ENCODE measurements at regions not wholly inside any gene's neighbourhood (a gene's known extent, or its start where the extent isn't known, plus 50 kb on each side); places are given as distances from the start of the nearest gene placed in this dataset.

DNA sequence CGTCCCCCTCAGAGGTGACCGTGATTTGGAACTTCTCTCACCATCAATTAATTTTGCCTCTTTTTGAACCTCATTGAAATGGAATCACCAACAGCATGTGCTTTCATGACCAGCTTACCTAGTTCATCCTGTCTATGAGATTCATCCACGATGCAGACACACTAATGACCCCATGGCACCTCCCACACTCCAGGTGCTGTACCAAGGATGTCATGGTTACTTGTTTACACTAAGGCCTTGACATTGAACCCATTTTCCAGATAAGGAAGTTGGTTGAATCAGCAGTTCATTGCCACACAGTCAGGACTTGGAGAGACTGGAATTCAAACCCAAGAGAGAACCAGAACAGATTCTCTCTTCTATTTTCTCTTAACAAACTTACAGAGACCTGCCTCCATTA is 139.0 kb downstream of the ZFP36L2 start:
- no peak for TF ChIP-seq EZH2 (IDR thresholded peaks at IDR 0.05; ENCODE audit: low read depth)
- TF ChIP-seq, protein P1, sequence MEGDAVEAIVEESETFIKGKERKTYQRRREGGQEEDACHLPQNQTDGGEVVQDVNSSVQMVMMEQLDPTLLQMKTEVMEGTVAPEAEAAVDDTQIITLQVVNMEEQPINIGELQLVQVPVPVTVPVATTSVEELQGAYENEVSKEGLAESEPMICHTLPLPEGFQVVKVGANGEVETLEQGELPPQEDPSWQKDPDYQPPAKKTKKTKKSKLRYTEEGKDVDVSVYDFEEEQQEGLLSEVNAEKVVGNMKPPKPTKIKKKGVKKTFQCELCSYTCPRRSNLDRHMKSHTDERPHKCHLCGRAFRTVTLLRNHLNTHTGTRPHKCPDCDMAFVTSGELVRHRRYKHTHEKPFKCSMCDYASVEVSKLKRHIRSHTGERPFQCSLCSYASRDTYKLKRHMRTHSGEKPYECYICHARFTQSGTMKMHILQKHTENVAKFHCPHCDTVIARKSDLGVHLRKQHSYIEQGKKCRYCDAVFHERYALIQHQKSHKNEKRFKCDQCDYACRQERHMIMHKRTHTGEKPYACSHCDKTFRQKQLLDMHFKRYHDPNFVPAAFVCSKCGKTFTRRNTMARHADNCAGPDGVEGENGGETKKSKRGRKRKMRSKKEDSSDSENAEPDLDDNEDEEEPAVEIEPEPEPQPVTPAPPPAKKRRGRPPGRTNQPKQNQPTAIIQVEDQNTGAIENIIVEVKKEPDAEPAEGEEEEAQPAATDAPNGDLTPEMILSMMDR (conservative IDR thresholded peaks at IDR 0.05) = no peak

Measured in PC-9 (cell line).